H1 (cell line): ENCODE measurements at regions not wholly inside any gene's neighbourhood (a gene's known extent, or its start where the extent isn't known, plus 50 kb on each side); places are given as distances from the start of the nearest gene placed in this dataset.

Experiments
- EZH2 ChIP-seq: fragments of 200-600 bp; sonication (generic); IDR thresholded peaks from 2 replicates; pipeline ENCODE4 v1.7.1; 2012; ENCODE audit warnings: low read depth, mild to moderate bottlenecking, moderate library complexity, low read length, inconsistent platforms; ENCODE audit not compliant: severe bottlenecking
- RFX5 ChIP-seq: IDR thresholded peaks from 2 replicates; pipeline ENCODE4 v1.6.1; 2011; ENCODE audit warnings: low read depth, low read length, improper control_type of control experiment, borderline replicate concordance
- TF ChIP-seq, protein P1 (sequence below), 3 experiments: IDR thresholded peaks; 1 replicate in 2 of 3; 2 replicates in 1 of 3; pipeline versions ENCODE4 v1.5.1 to v1.6.1; 2011; ENCODE audit warnings: low read length in 3 of 3, mild to moderate bottlenecking in 3 of 3, inconsistent platforms in 2 of 3, low read depth in 1 of 3, moderate library complexity in 1 of 3; ENCODE audit not compliant: insufficient read depth in 1 of 3; ENCODE audit errors: control extremely low read depth in 1 of 3

- TF ChIP-seq RFX5 = no peak
- TF ChIP-seq, protein P1, sequence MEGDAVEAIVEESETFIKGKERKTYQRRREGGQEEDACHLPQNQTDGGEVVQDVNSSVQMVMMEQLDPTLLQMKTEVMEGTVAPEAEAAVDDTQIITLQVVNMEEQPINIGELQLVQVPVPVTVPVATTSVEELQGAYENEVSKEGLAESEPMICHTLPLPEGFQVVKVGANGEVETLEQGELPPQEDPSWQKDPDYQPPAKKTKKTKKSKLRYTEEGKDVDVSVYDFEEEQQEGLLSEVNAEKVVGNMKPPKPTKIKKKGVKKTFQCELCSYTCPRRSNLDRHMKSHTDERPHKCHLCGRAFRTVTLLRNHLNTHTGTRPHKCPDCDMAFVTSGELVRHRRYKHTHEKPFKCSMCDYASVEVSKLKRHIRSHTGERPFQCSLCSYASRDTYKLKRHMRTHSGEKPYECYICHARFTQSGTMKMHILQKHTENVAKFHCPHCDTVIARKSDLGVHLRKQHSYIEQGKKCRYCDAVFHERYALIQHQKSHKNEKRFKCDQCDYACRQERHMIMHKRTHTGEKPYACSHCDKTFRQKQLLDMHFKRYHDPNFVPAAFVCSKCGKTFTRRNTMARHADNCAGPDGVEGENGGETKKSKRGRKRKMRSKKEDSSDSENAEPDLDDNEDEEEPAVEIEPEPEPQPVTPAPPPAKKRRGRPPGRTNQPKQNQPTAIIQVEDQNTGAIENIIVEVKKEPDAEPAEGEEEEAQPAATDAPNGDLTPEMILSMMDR (IDR thresholded peaks at IDR 0.05; ENCODE audit: control extremely low read depth in 1 of 3, insufficient read depth in 1 of 3, low read depth in 1 of 3, low read length in 3 of 3) = no peak
- TF ChIP-seq EZH2 = no peak
Observed at GRCh38 chr16:11492808-11493530, 93.8 kb downstream of the LITAF start.
